Heart left ventricle (tissue), 13 donors: ENCODE measurements at regions not wholly inside any gene's neighbourhood (a gene's known extent, or its start where the extent isn't known, plus 50 kb on each side); places are given as distances from the start of the nearest gene placed in this dataset.

Experiments used
- CTCF ChIP-seq, 12 donors: fragments of 200-600 bp; sonication (generic) in 4 of 12; IDR thresholded peaks; one replicate each; pipeline versions ENCODE4 v1.5.0 to v1.8.0; 2018 to 2022; ENCODE audit warnings: antibody characterized with exemption in 12 of 12, mild to moderate bottlenecking in 5 of 12
- POLR2A ChIP-seq, 2 donors: fragments of 450-650 bp; IDR thresholded peaks; one replicate each; pipeline ENCODE4 v1.6.1; 2017; ENCODE audit warnings: antibody characterized with exemption in 2 of 2, mild to moderate bottlenecking in 2 of 2, moderate library complexity in 2 of 2
- donor health status: ischemic (EF 13 %, LVEDD 7.1; RV severe dilation, severe dysfunction).
- donor health status: DM: no; HTN: yes; CAD: no.
- donor health status: DM: no; HTN: no; CAD: no.
- donor health status: ischemic (EF 25% LVEDD 6.9; RV normal size, moderate dysfunction).
- donor health status: ischemic (EF 25% LVEDD 5.7; RV mildly dilated, moderate dysfunction).
- donor health status: ischemic (EF 35%, LVEDD 5.7; RV mildly dilated, moderate dysfunction).
- donor health status: nonischemic (EF 11% LVEDD 7.7; RV severe dilation, severe dysfunction).
- donor health status: DM: yes; HTN: yes; CAD: no.
- donor health status: PGD.
- donor health status: ischemic (EF 29% LVEDD 5.4; RV normal size, mild dysfunction).
- donor health status: nonischemic (EF 23%, LVEDD 6.1; RV moderate dilation, normal function).

- TF ChIP-seq CTCF (IDR thresholded peaks at IDR 0.05) = no peak
- no peak for TF ChIP-seq POLR2A (IDR thresholded peaks at IDR 0.05)
Measured at GRCh38 chr6:33959661-33960344, 156.0 kb upstream of the MLN start.
